LNCAP (cell line): ENCODE measurements at regions not wholly inside any gene's neighbourhood (a gene's known extent, or its start where the extent isn't known, plus 50 kb on each side); places are given as distances from the start of the nearest gene placed in this dataset.

Experiments
- TF ChIP-seq, protein P1 (sequence below): fragments of 450-650 bp; IDR thresholded peaks from 2 replicates; pipeline ENCODE4 v1.5.1; 2017; ENCODE audit warnings: mild to moderate bottlenecking

DNA sequence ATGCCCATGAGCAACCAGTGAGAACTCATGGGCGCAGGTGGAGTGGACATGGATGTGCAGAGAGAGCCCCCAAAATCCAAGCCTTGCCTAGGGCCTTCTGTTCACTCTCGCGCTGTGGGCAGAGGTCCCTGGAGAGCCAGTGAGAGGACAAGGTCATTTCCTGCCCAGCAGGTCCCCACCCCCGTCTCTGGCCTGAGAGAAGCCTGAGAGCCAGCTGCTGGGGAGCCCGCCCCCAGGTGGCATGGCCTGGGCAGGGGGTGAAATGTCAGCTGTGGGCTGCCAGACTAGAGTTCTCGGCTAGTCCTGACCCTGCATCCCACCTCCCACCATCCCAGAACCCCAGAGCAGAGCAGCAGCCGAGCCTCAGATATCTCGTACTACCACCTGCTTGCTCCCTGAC, 85.3 kb downstream of the BARX1 start:
- TF ChIP-seq, protein P1, sequence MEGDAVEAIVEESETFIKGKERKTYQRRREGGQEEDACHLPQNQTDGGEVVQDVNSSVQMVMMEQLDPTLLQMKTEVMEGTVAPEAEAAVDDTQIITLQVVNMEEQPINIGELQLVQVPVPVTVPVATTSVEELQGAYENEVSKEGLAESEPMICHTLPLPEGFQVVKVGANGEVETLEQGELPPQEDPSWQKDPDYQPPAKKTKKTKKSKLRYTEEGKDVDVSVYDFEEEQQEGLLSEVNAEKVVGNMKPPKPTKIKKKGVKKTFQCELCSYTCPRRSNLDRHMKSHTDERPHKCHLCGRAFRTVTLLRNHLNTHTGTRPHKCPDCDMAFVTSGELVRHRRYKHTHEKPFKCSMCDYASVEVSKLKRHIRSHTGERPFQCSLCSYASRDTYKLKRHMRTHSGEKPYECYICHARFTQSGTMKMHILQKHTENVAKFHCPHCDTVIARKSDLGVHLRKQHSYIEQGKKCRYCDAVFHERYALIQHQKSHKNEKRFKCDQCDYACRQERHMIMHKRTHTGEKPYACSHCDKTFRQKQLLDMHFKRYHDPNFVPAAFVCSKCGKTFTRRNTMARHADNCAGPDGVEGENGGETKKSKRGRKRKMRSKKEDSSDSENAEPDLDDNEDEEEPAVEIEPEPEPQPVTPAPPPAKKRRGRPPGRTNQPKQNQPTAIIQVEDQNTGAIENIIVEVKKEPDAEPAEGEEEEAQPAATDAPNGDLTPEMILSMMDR = no peak

DNA sequence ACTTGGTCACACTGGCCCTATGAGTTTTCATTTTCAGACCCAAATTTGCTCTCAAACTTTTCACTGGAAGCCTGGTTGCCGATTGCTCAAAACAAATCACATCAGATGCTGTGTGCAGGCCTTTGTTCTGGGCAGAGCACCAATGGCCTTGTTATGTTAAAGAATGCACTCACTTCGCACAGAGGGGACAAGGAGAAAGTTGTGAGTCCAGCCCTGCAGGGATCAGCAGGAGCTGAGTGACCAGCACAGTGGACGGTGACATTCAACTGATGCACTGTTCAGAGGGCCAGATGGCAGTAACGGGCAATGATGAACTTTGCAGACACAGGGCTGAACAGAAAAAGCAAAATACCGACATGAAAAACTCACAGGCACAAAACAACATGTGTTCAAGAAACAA, 86.1 kb downstream of the BARX1 start:
- TF ChIP-seq, protein P1 = no peak

DNA sequence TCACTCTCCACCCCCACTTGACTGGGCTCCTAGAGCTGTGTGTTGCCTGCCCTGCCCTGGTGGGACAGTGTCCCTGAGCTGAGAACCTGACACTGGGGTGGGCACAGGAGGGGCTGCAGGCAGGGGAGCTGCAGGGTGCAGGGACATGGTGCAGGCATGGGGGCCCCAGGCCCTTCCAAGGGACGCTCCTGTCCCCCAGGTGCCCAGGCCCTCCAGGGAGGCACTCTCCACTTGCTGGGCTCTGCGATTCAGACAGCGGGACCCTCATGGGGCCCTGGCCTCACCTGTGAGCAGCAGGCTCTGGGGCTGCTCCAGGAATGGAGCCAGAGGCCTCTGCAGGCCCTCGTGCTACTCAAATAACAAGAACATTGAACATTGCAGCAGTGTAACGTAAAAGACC, 89.4 kb downstream of the BARX1 start:
- TF ChIP-seq, protein P1 = no peak

DNA sequence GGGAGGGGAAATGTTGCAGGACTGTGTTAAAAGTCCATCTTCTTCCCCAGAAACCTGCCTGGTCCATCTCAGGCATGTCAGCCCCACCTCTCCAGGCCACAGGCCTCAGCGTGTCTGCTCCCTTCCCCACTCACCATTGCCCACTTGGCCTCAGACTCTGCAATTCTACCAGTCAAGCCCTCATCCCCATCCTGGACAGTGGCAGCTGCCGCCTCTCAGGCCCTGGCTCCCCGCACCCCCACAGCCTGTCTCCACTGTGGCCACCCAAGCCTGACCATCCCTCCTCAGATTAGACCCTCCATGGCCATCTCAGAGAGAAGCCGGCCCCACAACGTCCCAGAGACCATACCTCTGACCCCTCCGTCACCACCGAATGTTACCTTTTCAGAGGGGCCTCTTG, 89.9 kb downstream of the BARX1 start:
- TF ChIP-seq, protein P1 = no peak

DNA sequence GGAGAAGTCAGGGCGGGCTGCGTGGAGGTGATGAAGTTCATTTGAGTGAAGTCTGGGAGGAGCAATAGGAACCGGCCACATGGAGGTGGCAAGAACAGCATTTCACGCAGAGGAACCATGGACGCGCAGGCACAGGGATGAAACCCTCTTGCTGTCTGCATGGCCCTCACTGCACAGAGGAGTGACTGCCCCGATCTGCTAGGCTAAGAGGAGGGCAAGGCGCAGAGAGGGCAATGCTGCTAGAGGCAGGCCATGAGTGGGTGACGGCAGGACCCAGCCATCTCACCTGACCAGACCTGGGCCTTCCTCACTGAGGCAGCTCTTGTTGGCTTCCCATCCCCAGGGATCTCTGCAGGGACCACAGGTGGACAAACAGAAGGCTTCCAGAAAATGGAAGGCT, 90.3 kb downstream of the BARX1 start:
- TF ChIP-seq, protein P1 = no peak

DNA sequence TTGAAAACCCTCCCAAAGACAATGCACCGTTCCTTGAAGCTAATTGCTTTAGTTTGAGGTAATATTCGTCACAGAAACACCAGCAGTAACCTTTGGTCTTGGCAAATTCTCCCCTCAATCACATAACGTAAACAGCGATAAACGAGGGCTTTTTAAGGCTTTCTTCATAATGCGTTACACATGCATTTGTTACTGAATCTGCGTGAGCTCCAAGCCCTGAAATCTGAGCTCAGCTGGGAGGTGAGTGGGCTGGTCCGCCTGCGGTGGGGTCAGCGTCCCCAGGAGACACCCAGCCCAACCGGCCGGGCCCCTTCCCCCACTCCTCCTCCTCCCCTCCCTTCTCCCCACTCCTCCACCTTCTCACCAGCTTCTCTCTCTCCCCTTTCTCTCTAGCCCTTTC, 91.1 kb downstream of the BARX1 start:
- TF ChIP-seq, protein P1 = no peak

DNA sequence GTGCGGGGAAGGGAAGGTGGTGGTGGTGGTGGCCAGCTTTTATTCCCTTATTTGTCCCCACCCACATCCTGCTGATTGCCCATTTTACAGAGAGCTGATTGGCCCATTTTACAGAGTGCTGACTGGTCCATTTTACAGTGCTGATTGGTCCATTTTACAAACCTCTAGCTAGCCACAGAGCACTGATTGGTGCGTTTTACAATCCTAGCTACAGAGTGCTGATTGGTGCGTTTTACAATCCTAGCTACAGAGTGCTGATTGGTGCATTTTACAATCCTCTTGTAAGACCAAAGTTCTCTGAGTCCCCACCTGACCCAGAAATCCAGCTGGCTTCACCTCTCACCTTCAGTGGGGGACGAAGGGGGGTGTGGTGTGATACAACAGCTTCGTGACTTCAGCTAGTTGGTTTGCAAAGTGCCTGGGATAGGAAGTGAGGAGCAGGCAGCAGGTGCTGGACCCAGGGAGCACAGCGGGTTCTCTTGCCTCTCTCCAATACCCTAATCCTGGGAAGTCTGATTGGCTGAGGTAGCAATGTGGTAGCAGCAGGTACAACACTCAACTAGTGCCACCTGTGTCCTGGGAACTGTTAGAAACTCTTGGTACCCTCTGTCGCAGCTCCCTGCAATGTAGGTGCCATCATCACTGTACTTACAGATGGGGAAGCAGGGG, 92.1 kb downstream of the BARX1 start:
- TF ChIP-seq, protein P1 = no peak
